AG09309 (cell line): ENCODE measurements at regions not wholly inside any gene's neighbourhood (a gene's known extent, or its start where the extent isn't known, plus 50 kb on each side); places are given as distances from the start of the nearest gene placed in this dataset.
"Not testable (repeated sequence)": the region's sequence is repeated elsewhere in the genome, so short reads cannot be mapped to it uniquely, and the experiment has no call there.

Experiments used
- DNase-seq: peaks from one replicate; pipeline ENCODE4 v3.0.0-alpha.2; 2010; ENCODE audit warnings: low read depth
- H3K4me3 ChIP-seq: 2 replicates; pipeline ENCODE4 v1.5.1; 2011; ENCODE audit warnings: mild to moderate bottlenecking, low read depth, low read length, moderate library complexity; ENCODE audit not compliant: control insufficient read depth
- TF ChIP-seq, protein P1 (sequence below): IDR thresholded peaks from 2 replicates; pipeline ENCODE4 v1.5.1; 2011; ENCODE audit warnings: mild to moderate bottlenecking, low read depth, low read length, inconsistent platforms; ENCODE audit not compliant: insufficient read depth, control insufficient read depth; ENCODE audit errors: missing control alignments

DNA sequence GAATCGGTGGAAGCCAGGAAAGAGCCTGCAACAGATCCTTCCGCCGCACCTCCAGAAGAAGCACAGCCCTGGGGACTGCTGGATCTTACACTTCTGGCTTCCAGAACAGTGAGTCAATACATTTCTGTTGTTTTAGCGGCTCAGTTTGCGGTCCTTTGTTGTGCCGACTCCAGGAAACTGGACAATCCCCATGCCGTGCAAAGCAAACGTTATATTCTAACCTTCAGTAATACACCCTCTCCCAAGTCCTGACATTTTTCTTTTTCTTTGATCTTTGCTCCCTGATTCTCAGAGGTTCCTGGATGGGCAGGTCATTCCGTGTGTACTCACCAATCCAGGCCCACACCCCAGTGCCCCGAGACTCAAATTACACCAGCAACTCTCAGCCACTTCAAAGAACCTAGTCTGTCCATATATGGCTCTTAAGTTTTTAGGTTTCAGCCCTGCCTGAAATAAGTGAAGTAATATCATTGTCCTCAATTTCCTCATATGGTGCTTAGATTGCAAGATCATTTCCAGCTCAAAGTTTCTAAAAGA is 387.1 kb upstream of the SGCG start:
- TF ChIP-seq, protein P1, sequence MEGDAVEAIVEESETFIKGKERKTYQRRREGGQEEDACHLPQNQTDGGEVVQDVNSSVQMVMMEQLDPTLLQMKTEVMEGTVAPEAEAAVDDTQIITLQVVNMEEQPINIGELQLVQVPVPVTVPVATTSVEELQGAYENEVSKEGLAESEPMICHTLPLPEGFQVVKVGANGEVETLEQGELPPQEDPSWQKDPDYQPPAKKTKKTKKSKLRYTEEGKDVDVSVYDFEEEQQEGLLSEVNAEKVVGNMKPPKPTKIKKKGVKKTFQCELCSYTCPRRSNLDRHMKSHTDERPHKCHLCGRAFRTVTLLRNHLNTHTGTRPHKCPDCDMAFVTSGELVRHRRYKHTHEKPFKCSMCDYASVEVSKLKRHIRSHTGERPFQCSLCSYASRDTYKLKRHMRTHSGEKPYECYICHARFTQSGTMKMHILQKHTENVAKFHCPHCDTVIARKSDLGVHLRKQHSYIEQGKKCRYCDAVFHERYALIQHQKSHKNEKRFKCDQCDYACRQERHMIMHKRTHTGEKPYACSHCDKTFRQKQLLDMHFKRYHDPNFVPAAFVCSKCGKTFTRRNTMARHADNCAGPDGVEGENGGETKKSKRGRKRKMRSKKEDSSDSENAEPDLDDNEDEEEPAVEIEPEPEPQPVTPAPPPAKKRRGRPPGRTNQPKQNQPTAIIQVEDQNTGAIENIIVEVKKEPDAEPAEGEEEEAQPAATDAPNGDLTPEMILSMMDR = no peak
- no peak for DNase-seq
- H3K4me3 ChIP-seq = no peak overlapping the region

DNA sequence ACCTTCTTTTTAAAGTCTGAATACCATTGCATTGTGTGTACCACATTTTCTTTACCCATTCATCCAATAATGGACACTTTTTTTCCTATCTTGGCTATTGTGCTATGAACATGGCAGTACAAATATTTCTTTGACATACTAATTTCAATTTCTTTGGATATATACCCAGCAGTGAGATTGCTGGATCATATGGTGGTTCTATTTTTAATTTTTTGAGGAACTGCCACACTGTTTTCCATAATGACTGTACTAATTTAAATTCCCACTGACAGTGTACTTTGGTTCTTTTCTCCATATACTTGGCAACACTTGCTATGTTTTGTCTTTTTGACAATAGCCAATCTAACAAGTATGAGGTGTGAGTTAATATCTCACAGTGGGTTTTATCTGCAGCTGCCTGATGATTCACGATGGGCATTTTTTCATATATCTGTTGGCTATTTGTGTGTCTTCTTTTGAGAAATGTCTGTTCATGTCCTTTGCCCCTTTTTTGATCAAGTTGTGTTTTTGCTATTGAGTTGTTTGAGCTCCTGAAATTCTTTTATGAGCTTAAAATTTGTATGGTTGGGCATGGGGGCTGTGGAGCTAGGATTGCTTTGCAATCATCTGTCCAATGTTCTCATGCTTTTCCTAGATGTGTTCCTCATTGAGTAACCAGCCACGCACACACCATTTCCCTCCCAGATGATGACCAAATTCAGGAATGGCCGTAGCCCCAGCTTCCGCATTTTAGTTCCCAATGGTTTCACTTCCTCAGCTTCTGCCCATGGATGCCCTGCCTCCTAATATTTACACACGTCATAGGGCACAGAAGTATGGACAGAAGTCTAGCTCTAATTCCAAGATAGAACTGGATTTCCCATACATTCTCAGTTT is 380.0 kb upstream of the SGCG start:
- DNase-seq = no peak
- TF ChIP-seq, protein P1 = no peak
- H3K4me3 ChIP-seq = no peak overlapping the region

DNA sequence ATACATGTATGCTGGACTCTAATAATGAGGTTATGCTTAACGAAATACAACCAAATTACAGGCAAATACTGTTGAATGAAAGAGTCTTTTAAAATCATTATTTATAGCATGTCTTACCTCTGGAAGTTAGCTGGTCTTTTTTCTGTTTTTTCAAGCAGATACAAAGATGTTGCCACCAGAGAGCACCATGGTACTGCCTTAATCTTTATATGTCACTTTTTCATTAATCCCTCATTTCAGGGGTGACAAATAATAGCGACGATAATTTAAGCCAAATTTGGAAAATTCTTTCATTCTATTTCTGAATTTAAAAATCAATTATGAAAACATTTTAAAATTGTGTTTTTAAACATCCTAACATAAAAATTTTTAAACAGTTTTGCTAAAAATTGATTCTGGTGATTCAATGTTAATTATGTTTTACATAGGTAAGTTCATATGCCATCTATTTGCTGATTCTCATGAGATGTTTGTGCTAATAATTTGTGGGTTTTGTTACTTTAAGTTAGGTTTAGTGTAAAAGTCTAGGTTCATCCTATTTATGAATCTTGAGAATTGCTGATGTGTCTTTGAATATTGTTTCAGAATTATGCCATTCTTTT is 379.3 kb upstream of the SGCG start:
- no peak for DNase-seq
- TF ChIP-seq, protein P1 = no peak
- H3K4me3 ChIP-seq = no peak overlapping the region

DNA sequence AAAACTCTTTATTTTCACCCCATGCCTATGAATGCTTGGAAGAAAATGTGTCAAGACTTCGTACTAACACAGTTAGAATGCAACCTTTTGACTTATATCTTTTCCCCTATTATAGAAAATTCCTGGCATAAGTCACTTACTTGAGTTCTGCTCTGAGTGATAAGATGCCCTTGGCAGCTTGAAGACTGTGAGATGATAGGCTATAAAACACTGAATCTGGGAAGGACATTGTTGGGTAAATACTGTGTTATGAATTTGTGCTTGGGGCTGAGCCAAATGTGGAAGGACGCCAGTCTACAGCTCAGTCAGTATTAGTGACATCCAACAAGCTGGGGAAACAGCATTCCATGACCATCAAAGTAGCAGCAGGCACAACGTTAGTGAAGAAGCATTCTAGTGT is 368.0 kb upstream of the SGCG start:
- no peak overlapping the region for H3K4me3 ChIP-seq
- TF ChIP-seq, protein P1 = no peak
- DNase-seq = no peak

DNA sequence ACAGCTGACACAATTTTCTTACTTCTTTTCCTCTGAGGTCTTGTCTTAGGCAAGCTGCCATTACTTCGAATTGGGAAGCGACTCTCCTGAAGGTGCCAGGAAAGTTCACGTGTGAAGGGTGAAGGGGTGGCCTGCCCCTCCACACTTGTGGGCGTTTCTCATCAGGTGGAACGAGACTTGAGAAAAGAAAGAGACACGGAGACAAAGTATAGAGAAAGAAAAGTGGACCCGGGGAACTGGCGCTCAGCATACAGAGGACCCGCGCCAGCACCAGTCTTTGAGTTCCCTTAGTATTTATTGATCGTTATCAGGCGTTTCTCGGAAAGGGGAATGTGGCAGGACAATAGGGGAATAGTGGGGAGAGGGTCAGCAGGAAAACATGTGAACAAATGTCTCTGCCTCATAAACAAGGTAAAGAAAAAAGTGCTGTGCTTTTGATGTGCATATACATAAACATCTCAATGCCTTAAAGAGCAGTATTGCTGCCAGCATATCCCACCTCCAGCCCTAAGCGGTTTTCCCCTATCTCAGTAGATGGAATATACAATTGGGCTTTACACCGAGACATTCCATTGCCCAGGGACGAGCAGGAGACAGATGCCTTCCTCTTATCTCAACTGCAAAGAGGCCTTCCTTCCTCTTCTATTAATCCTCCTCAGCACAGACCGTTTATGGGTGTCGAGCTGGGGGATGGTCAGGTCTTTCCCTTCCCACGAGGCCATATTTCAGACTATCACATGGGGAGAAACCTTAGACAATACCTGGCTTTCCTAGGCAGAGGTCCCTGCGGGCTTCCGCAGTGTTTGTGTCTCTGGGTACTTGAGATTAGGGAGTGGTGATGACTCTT is 367.0 kb upstream of the SGCG start:
- DNase-seq, H3K4me3 ChIP-seq: not testable (repeated sequence)

DNA sequence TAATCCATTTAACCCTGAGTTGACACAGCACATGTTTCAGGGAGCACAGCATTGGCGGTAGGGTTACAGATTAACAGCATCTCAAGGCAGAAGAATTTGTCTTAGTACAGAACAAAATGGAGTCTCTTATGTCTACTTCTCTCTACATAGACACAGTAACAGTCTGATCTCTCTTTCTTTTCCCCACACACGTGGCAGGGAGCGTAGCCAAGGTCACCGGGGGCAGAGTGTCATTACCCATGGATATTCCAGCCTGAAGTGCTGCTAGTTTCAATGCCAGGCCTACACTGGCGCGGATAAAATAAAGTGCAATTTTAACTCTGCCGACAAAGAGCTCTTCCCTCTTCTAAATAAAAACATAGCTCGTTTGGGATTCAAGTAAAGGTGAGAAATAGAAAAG is 366.3 kb upstream of the SGCG start:
- H3K4me3 ChIP-seq, DNase-seq: not testable (repeated sequence)

DNA sequence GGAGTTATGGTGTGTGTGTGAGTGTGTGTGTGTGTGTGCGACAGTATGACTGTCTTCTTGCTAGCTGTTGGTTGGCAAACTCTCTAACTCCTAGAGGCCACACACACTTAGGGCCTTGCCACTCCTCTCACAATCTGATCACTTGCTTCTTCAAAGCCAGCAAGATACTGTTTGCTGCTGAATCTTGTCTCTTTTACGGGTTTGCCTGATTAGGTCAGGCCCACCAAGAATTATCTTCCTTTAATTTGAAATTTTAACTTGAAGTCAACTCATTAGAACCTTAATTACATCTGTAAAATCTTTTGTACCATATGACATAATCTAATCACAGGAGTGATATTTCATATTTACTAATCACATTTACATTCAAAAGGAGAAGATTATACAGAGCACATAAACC is 359.2 kb upstream of the SGCG start:
- TF ChIP-seq, protein P1 = no peak
- DNase-seq = no peak
- H3K4me3 ChIP-seq = no peak overlapping the region
